SU-DHL-6 (cell line): ENCODE measurements at regions not wholly inside any gene's neighbourhood (a gene's known extent, or its start where the extent isn't known, plus 50 kb on each side); places are given as distances from the start of the nearest gene placed in this dataset.

Experiments used
- EZH2phosphoT487 ChIP-seq: fragments of 200-600 bp; sonication (generic), shearing (Covaris generic); conservative IDR thresholded peaks from 2 replicates; pipeline ENCODE4 v1.6.1; 2018; ENCODE audit warnings: mild to moderate bottlenecking, antibody characterized with exemption, low read length, moderate library complexity, mixed read lengths
- TF ChIP-seq, protein P1 (sequence below): fragments of 200-600 bp; sonication (generic); IDR thresholded peaks from one replicate; pipeline ENCODE4 v1.5.1; 2017; ENCODE audit warnings: antibody characterized with exemption, mild to moderate bottlenecking, low read length, moderate library complexity; ENCODE audit not compliant: insufficient read depth, poor library complexity, severe bottlenecking

DNA sequence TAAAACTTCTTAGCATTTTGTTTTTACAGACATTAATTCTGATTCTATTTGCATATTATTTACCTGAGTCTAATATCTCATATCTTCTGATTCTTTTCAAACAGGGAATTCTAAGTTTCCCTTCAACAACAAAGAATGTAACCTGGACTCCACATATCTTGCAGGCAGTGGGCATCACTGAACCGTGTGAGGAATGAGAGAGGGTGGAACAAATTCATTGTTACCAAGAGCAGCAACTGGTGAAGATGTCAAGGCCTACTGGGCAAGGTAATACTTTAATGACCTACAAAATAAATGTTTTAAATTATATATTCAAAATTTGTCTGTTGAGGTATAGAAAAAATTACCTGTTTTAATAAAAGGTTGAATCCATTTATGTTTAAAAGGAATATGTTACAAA, 455.3 kb upstream of the TUSC1 start:
- TF ChIP-seq, protein P1, sequence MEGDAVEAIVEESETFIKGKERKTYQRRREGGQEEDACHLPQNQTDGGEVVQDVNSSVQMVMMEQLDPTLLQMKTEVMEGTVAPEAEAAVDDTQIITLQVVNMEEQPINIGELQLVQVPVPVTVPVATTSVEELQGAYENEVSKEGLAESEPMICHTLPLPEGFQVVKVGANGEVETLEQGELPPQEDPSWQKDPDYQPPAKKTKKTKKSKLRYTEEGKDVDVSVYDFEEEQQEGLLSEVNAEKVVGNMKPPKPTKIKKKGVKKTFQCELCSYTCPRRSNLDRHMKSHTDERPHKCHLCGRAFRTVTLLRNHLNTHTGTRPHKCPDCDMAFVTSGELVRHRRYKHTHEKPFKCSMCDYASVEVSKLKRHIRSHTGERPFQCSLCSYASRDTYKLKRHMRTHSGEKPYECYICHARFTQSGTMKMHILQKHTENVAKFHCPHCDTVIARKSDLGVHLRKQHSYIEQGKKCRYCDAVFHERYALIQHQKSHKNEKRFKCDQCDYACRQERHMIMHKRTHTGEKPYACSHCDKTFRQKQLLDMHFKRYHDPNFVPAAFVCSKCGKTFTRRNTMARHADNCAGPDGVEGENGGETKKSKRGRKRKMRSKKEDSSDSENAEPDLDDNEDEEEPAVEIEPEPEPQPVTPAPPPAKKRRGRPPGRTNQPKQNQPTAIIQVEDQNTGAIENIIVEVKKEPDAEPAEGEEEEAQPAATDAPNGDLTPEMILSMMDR, result no peak
- TF ChIP-seq EZH2phosphoT487, result no peak
